ENCODE measurements at regions not wholly inside any gene's neighbourhood (a gene's known extent, or its start where the extent isn't known, plus 50 kb on each side); places are given as distances from the start of the nearest gene placed in this dataset.
"Not testable (repeated sequence)": the region's sequence is repeated elsewhere in the genome, so short reads cannot be mapped to it uniquely, and the experiment has no call there.

DNA sequence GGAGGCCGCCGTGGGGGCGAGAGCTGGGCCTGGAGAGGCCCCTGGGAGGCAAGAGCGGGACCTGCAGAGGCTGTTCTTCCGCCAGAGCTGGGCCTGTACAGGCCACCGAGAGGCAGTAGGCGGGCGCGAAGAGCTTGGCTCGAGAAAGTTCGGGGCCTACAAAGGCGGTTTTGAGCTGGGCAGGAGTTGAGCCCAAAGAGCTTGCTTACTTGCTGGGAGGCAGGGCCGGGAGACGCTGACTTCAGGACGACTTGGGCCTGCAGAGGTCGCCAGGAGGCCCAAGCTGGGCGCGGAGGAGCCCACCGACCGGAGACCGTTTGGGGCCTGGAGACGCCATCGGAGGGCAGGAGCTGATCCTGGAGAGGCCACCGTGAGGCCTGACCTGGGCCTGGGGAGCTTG, 257.1 kb upstream of the NUPR2 start:
- H3K27ac ChIP-seq; H3K4me3 ChIP-seq; H3K9me3 ChIP-seq (replicated peaks); H3K4me1 ChIP-seq (replicated peaks); H3K36me3 ChIP-seq; H3K27me3 ChIP-seq (replicated peaks): not testable (repeated sequence)
- DNase-seq (ENCODE audit: low read depth in 1 of 2, low spot score in 2 of 2), result peak in 1 of 2 experiments; percentile 99

DNA sequence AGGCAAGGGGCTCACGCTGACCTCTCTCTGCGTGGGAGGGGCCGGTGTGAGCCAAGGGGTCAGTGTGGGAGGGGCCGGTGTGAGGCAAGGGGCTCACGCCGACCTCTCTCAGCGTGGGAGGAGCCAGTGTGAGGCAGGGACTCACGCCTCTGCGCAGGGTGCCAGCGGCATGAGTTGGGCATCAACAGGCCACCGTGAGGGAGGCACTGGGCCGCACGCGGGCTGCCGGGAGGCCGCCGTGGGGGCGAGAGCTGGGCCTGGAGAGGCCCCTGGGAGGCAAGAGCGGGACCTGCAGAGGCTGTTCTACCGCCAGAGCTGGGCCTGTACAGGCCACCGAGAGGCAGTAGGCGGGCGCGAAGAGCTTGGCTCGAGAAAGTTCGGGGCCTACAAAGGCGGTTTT, 255.6 kb upstream of the NUPR2 start:
- H3K9me3 ChIP-seq (replicated peaks); H3K36me3 ChIP-seq; H3K4me3 ChIP-seq; H3K27ac ChIP-seq; H3K4me1 ChIP-seq (replicated peaks); H3K27me3 ChIP-seq (replicated peaks): not testable (repeated sequence)
- DNase-seq (ENCODE audit: low read depth in 1 of 2, low spot score in 2 of 2), result peak in 1 of 2 experiments; percentile 85

- not testable (repeated sequence) for H3K4me1 ChIP-seq (replicated peaks); H3K27ac ChIP-seq; H3K9me3 ChIP-seq (replicated peaks); H3K27me3 ChIP-seq (replicated peaks); H3K36me3 ChIP-seq; DNase-seq (ENCODE audit: low read depth in 1 of 2, low spot score in 2 of 2); H3K4me3 ChIP-seq
Observed at GRCh38 chr7:56370208-56370872, 254.1 kb upstream of the NUPR2 start.

GRCh38 chr7:56367914-56368313, 251.7 kb upstream of the NUPR2 start:
- DNase-seq (ENCODE audit: low read depth in 1 of 2, low spot score in 2 of 2); H3K27me3 ChIP-seq (replicated peaks); H3K36me3 ChIP-seq; H3K4me3 ChIP-seq; H3K4me1 ChIP-seq (replicated peaks); H3K27ac ChIP-seq; H3K9me3 ChIP-seq (replicated peaks): not testable (repeated sequence)

- peak in 1 of 2 experiments; percentile 76 for DNase-seq (ENCODE audit: low read depth in 1 of 2, low spot score in 2 of 2)
- H3K27me3 ChIP-seq (replicated peaks); H3K27ac ChIP-seq; H3K9me3 ChIP-seq (replicated peaks); H3K4me3 ChIP-seq; H3K4me1 ChIP-seq (replicated peaks); H3K36me3 ChIP-seq: not testable (repeated sequence)
Observed at GRCh38 chr7:56367411-56367810, 251.2 kb upstream of the NUPR2 start.

DNA sequence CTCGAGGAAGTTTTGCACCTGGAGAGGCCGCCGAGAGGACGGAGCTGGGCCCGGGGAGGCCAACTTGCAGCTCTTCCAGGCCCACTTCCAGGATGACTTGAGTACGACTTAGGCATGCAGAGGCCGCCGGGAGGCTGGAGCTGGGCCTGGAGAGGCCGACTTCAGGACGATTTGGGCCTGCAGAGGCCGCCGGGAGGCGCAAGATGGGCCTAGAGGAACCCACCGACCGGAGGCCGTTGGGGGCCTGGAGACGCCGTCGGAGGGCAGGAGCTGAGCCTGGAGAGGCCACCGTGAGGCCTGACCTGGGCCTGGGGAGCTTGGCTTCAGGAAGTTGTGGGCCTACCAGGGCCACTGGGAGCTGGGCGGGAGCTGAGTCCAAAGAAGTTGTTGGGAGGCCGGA, 250.5 kb upstream of the NUPR2 start:
- H3K27ac ChIP-seq; H3K27me3 ChIP-seq (replicated peaks); DNase-seq (ENCODE audit: low read depth in 1 of 2, low spot score in 2 of 2); H3K9me3 ChIP-seq (replicated peaks); H3K4me3 ChIP-seq; H3K36me3 ChIP-seq; H3K4me1 ChIP-seq (replicated peaks): not testable (repeated sequence)

GRCh38 chr7:56352576-56352975, 236.4 kb upstream of the NUPR2 start:
- H3K4me1 ChIP-seq (replicated peaks); H3K27me3 ChIP-seq (replicated peaks); H3K9me3 ChIP-seq (replicated peaks); H3K36me3 ChIP-seq; H3K27ac ChIP-seq; H3K4me3 ChIP-seq; DNase-seq (ENCODE audit: low read depth in 1 of 2, low spot score in 2 of 2): not testable (repeated sequence)

DNA sequence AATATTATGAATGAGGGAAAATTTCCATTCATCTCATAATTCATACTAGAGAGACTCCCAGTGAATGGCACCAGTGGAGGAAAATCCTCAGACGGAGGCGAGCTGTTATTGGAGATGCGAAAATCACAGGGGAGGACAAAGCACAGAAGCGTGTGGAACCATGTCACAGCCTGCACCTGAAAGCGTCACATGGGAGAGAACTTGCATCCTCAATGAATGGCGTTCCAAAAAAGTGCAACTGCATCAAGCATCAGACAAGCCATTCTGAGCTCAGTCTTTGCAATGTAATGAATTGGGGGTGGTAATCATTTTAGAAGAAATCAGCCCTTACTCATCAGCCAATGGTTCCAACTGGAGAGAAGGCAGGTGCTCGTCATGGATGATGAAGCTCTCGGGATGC, 235.0 kb upstream of the NUPR2 start:
- not testable (repeated sequence) for H3K36me3 ChIP-seq; H3K4me3 ChIP-seq; H3K4me1 ChIP-seq (replicated peaks); DNase-seq (ENCODE audit: low read depth in 1 of 2, low spot score in 2 of 2); H3K27ac ChIP-seq; H3K27me3 ChIP-seq (replicated peaks); H3K9me3 ChIP-seq (replicated peaks)

- not testable (repeated sequence) for H3K4me3 ChIP-seq; H3K4me1 ChIP-seq (replicated peaks); H3K36me3 ChIP-seq; H3K9me3 ChIP-seq (replicated peaks); H3K27me3 ChIP-seq (replicated peaks); DNase-seq (ENCODE audit: low read depth in 1 of 2, low spot score in 2 of 2); H3K27ac ChIP-seq
Observed at GRCh38 chr7:56348311-56348710, 232.1 kb upstream of the NUPR2 start.

- not testable (repeated sequence) for H3K36me3 ChIP-seq, H3K4me3 ChIP-seq
Observed at GRCh38 chr7:56328327-56328726, 212.1 kb upstream of the NUPR2 start.

GRCh38 chr7:56290548-56290947, 174.3 kb upstream of the NUPR2 start:
- no peak overlapping the region for H3K4me3 ChIP-seq
- H3K27ac ChIP-seq, result no peak overlapping the region
- H3K27me3 ChIP-seq (replicated peaks), result no peaks in the 10 kb centered on the region
- no peak for DNase-seq (ENCODE audit: low read depth in 1 of 2, low spot score in 2 of 2)
- no peaks in the 10 kb centered on the region for H3K36me3 ChIP-seq
- no peaks in the 10 kb centered on the region for H3K4me1 ChIP-seq (replicated peaks)
- H3K9me3 ChIP-seq (replicated peaks), result no peaks in the 10 kb centered on the region

More at GRCh38 chr7:56328327-56328726, 212.1 kb upstream of the NUPR2 start:
- not testable (repeated sequence) for H3K9me3 ChIP-seq (replicated peaks); H3K4me1 ChIP-seq (replicated peaks); H3K27ac ChIP-seq; DNase-seq (ENCODE audit: low read depth in 1 of 2, low spot score in 2 of 2); H3K27me3 ChIP-seq (replicated peaks)

GRCh38 chr7:56287429-56288138, 171.4 kb upstream of the NUPR2 start:
- Histone ChIP-seq H3K36me3 (no peaks in the 10 kb centered on the region), H3K27ac (no peak overlapping the region), H3K9me3 (replicated peaks) (no peaks in the 10 kb centered on the region), H3K4me3 (no peak overlapping the region), H3K27me3 (replicated peaks) (no peaks in the 10 kb centered on the region), H3K4me1 (replicated peaks) (no peaks in the 10 kb centered on the region)
- DNase-seq (ENCODE audit: low read depth in 1 of 2, low spot score in 2 of 2), result no peak

GRCh38 chr7:56256108-56256507, 139.9 kb upstream of the NUPR2 start:
- no peaks in the 10 kb centered on the region for H3K9me3 ChIP-seq (replicated peaks)
- no peak overlapping the region for H3K27ac ChIP-seq
- no peaks in the 10 kb centered on the region for H3K36me3 ChIP-seq
- no peaks in the 10 kb centered on the region for H3K4me1 ChIP-seq (replicated peaks)
- no peak overlapping the region for H3K4me3 ChIP-seq
- no peak for DNase-seq (ENCODE audit: low read depth in 1 of 2, low spot score in 2 of 2)
- H3K27me3 ChIP-seq (replicated peaks), result no peaks in the 10 kb centered on the region

DNA sequence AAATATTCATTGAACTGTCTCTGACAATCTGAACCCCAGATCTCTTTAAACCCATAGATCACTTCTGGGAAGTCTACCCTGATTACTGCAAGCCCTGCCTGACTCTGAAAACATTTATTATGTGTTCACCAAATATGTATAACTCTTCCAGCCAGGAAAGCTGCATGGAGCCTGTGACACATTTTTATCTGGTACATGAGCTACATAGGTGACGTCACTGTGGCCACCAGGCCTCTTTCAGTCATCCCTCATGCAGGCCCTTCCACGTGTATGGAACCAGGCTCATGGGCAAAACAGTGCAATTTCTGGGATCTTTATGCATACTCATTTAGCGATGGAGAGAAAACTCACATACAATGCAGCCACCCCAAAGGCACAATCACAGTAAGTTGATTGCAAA, 133.9 kb upstream of the NUPR2 start:
- Histone ChIP-seq H3K36me3 (no peaks in the 10 kb centered on the region), H3K27ac (no peak overlapping the region), H3K4me3 (no peak overlapping the region), H3K27me3 (replicated peaks) (no peaks in the 10 kb centered on the region), H3K9me3 (replicated peaks) (0 out of 2 replicates have a peak, but pooled peaks cover 4% of the 10 kb centered on the region), H3K4me1 (replicated peaks) (no peaks in the 10 kb centered on the region)
- DNase-seq (ENCODE audit: low read depth in 1 of 2, low spot score in 2 of 2), result no peak

- no peak for DNase-seq (ENCODE audit: low read depth in 1 of 2, low spot score in 2 of 2)
- Histone ChIP-seq H3K27me3 (replicated peaks) (no peaks in the 10 kb centered on the region), H3K27ac (no peak overlapping the region), H3K36me3 (no peaks in the 10 kb centered on the region), H3K9me3 (replicated peaks) (no peaks in the 10 kb centered on the region), H3K4me1 (replicated peaks) (no peaks in the 10 kb centered on the region), H3K4me3 (no peak overlapping the region)
Observed at GRCh38 chr7:56229631-56230030, 113.4 kb upstream of the NUPR2 start.
